ENCODE measurements at regions not wholly inside any gene's neighbourhood (a gene's known extent, or its start where the extent isn't known, plus 50 kb on each side); places are given as distances from the start of the nearest gene placed in this dataset.

DNA sequence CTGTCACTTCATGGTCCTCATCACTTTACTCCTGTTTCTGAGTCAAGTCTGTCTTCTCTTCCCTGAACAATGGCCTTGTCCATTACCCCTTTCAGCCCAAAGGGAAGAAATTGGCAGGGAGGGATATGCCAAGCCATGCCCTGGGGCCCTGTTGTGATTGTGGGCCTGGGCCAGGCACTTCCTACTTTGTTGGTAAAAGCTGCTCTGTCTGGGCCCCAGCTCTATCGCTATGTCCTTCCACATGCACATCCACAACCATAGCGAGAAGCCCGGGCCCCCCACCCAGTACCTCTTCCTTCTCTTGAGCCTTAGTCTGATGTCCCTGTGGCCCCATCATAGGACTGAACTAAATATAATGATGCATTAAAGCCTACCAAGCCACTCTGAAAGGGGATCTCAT, 126.7 kb upstream of the RCN1 start:
- no peak overlapping the region for H3K4me2 ChIP-seq (ENCODE audit: insufficient read depth, low read length)
- H2AFZ ChIP-seq (ENCODE audit: low read depth, low read length): no peak overlapping the region
- H4K20me1 ChIP-seq (replicated peaks; ENCODE audit: control insufficient read depth, insufficient read depth, low read length): no peaks in the 10 kb centered on the region
- H3K27me3 ChIP-seq (ENCODE audit: control insufficient read depth in 2 of 2, insufficient read depth in 2 of 2, low read length in 2 of 2): peaks cover 2 to 3% of the 10 kb centered on the region in 2 experiments; a peak in 3 of 5 replicates
- in situ Hi-C loops (cut with MboI) (no loop called here), intact Hi-C loops (cut with micrococcal nuclease) (no loop called here)
- WGBS (ENCODE audit: insufficient coverage, low coverage, missing lambda C conversion rate): 0% methylated on average over 3 of the region's 3 CpGs
- no peak overlapping the region for H3K27ac ChIP-seq (ENCODE audit: extremely low read depth, low read depth, low read length)
- H3K9me3 ChIP-seq (replicated peaks; ENCODE audit: control insufficient read depth, insufficient read depth, low read depth, low read length): no peaks in the 10 kb centered on the region
- no peaks in the 10 kb centered on the region for H3K4me1 ChIP-seq (replicated peaks in 1 of 2; ENCODE audit: control insufficient read depth in 2 of 2, insufficient read depth in 2 of 2, low read length in 2 of 2)
- BruUV-seq (replicated peaks): no TSS peak
- CTCF ChIA-PET (ENCODE audit: low intra/inter-chr PET ratio): no interaction called here
- no peaks in the 10 kb centered on the region for H3K36me3 ChIP-seq (ENCODE audit: control insufficient read depth, insufficient read depth, low read length)
- DNase-seq (ENCODE audit: extremely low read depth in 1 of 4, low spot score in 3 of 4) (no peak), FAIRE-seq (no peak), ATAC-seq (no peak)
- H3K9me1 ChIP-seq (ENCODE audit: control insufficient read depth, insufficient read depth, low read length): no peaks in the 10 kb centered on the region
- H3K79me2 ChIP-seq (ENCODE audit: control insufficient read depth, insufficient read depth, low read length): no peaks in the 10 kb centered on the region
- no peak overlapping the region for H3K4me3 ChIP-seq
- H3K9ac ChIP-seq (ENCODE audit: insufficient read depth in 1 of 2, low read depth in 2 of 2, low read length in 2 of 2): no peak overlapping the region
- POLR2A ChIA-PET: no interaction called here
- TF ChIP-seq, protein P1, sequence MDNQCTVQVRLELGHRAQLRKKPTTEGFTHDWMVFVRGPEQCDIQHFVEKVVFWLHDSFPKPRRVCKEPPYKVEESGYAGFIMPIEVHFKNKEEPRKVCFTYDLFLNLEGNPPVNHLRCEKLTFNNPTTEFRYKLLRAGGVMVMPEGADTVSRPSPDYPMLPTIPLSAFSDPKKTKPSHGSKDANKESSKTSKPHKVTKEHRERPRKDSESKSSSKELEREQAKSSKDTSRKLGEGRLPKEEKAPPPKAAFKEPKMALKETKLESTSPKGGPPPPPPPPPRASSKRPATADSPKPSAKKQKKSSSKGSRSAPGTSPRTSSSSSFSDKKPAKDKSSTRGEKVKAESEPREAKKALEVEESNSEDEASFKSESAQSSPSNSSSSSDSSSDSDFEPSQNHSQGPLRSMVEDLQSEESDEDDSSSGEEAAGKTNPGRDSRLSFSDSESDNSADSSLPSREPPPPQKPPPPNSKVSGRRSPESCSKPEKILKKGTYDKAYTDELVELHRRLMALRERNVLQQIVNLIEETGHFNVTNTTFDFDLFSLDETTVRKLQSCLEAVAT (IDR thresholded peaks at IDR 0.05): no peak
- TF ChIP-seq, protein P2, sequence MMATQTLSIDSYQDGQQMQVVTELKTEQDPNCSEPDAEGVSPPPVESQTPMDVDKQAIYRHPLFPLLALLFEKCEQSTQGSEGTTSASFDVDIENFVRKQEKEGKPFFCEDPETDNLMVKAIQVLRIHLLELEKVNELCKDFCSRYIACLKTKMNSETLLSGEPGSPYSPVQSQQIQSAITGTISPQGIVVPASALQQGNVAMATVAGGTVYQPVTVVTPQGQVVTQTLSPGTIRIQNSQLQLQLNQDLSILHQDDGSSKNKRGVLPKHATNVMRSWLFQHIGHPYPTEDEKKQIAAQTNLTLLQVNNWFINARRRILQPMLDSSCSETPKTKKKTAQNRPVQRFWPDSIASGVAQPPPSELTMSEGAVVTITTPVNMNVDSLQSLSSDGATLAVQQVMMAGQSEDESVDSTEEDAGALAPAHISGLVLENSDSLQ (IDR thresholded peaks at IDR 0.05): no peak
- TF ChIP-seq TCF3 (CRISPR knock-in tag; IDR thresholded peaks at IDR 0.05) (no peak), JUNB (CRISPR knock-in tag; conservative IDR thresholded peaks at IDR 0.05) (no peak), TRIM24 (IDR thresholded peaks at IDR 0.05) (no peak), POLR2AphosphoS2 (IDR thresholded peaks at IDR 0.05; ENCODE audit: low read length) (no peak), ZC3H8 (IDR thresholded peaks at IDR 0.05) (no peak), SNIP1 (IDR thresholded peaks at IDR 0.05; ENCODE audit: low read depth) (no peak), NFIC (IDR thresholded peaks at IDR 0.05) (no peak), ZNF696 (CRISPR knock-in tag; conservative IDR thresholded peaks at IDR 0.05) (no peak), ELF1 (tag; IDR thresholded peaks at IDR 0.05) (no peak), RNF219 (CRISPR knock-in tag; IDR thresholded peaks at IDR 0.05) (no peak), ZC3H4 (CRISPR knock-in tag; IDR thresholded peaks at IDR 0.05; ENCODE audit: borderline replicate concordance) (no peak)
- TF ChIP-seq, protein P3, sequence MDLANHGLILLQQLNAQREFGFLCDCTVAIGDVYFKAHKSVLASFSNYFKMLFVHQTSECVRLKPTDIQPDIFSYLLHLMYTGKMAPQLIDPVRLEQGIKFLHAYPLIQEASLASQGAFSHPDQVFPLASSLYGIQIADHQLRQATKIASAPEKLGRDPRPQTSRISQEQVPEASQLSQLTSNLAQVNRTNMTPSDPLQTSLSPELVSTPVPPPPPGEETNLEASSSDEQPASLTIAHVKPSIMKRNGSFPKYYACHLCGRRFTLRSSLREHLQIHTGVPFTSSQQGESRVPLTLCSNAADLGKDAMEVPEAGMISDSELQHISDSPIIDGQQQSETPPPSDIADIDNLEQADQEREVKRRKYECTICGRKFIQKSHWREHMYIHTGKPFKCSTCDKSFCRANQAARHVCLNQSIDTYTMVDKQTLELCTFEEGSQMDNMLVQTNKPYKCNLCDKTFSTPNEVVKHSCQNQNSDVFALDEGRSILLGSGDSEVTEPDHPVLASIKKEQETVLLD (IDR thresholded peaks at IDR 0.05): no peak
- TF ChIP-seq, protein P4, sequence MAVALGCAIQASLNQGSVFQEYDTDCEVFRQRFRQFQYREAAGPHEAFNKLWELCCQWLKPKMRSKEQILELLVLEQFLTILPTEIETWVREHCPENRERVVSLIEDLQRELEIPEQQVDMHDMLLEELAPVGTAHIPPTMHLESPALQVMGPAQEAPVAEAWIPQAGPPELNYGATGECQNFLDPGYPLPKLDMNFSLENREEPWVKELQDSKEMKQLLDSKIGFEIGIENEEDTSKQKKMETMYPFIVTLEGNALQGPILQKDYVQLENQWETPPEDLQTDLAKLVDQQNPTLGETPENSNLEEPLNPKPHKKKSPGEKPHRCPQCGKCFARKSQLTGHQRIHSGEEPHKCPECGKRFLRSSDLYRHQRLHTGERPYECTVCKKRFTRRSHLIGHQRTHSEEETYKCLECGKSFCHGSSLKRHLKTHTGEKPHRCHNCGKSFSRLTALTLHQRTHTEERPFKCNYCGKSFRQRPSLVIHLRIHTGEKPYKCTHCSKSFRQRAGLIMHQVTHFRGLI (CRISPR knock-in tag; IDR thresholded peaks at IDR 0.05): no peak
- TF ChIP-seq, protein P5, sequence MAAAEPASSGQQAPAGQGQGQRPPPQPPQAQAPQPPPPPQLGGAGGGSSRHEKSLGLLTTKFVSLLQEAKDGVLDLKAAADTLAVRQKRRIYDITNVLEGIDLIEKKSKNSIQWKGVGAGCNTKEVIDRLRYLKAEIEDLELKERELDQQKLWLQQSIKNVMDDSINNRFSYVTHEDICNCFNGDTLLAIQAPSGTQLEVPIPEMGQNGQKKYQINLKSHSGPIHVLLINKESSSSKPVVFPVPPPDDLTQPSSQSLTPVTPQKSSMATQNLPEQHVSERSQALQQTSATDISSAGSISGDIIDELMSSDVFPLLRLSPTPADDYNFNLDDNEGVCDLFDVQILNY (CRISPR knock-in tag; IDR thresholded peaks at IDR 0.05): no peak
